Activated naive CD4-positive, alpha-beta T cell treated with anti-CD3 and anti-CD28 coated beads for 36 hours (primary cell): ENCODE measurements at regions not wholly inside any gene's neighbourhood (a gene's known extent, or its start where the extent isn't known, plus 50 kb on each side); places are given as distances from the start of the nearest gene placed in this dataset.

Experiments
- CTCF ChIA-PET: fragments of 350-600 bp; sonication (Branson Sonifier 250); formaldehyde crosslinking; loops from one replicate; lab custom pipeline; 2021; ENCODE audit warnings: antibody characterized with exemption; lab: Charles Lee
- DNase-seq: peaks from one replicate; pipeline ENCODE4 v3.0.0-alpha.2; 2020
- H3K27ac Mint-ChIP-seq: one replicate; pipeline ENCODE4 v1.8.0; 2021; ENCODE audit warnings: mild to moderate bottlenecking, mixed read lengths
- H3K27me3 Mint-ChIP-seq: one replicate; pipeline ENCODE4 v1.8.0; 2021; ENCODE audit warnings: low read depth, mixed read lengths
- H3K36me3 Mint-ChIP-seq: one replicate; pipeline ENCODE4 v1.8.0; 2021; ENCODE audit warnings: low read depth, mixed read lengths
- H3K4me1 Mint-ChIP-seq: one replicate; pipeline ENCODE4 v1.8.0; 2021; ENCODE audit warnings: low read depth, mixed read lengths
- H3K4me3 Mint-ChIP-seq: one replicate; pipeline ENCODE4 v1.8.0; 2021; ENCODE audit warnings: mild to moderate bottlenecking, moderate library complexity, mixed read lengths
- H3K9me3 Mint-ChIP-seq: one replicate; pipeline ENCODE4 v1.8.0; 2021; ENCODE audit warnings: mixed read lengths
- intact Hi-C: fragments of 100-400 bp; cut with micrococcal nuclease; formaldehyde crosslinking; loops from one replicate; pipeline ENCODE4 v1.15.1; 2023

DNA sequence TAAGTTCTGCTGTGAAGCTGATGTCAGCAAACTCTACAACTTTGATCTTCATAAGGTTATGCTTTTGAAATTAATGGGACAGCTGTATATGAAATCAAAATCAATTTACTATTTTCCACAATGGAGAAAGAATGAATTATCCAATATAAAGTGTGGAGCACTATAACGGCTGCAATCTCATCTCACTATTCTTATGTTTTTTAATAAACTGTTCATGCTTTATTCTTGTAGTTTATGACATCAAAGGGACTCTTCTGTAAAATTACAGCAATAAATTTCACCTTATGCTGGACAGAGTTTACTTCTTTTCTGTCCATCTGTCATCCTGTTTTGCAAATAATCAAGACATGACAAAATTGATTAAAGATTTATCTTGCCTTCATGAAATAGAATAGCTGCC is 192.5 kb downstream of the TECRL start:
- Mint-ChIP-seq H3K4me3 (no peak overlapping the region), H3K36me3 (no peaks in the 10 kb centered on the region), H3K4me1 (no peaks in the 10 kb centered on the region), H3K9me3 (peaks cover 7% of the 10 kb centered on the region), H3K27ac (no peak overlapping the region), H3K27me3 (no peaks in the 10 kb centered on the region)
- CTCF ChIA-PET: interaction anchor here (1.5 kb wide), 1 partner anchor 9 kb away, joined by 3 read pairs; no protein-coding TSS in a partner anchor
- no peak for DNase-seq
- intact Hi-C loops: no loop called here

DNA sequence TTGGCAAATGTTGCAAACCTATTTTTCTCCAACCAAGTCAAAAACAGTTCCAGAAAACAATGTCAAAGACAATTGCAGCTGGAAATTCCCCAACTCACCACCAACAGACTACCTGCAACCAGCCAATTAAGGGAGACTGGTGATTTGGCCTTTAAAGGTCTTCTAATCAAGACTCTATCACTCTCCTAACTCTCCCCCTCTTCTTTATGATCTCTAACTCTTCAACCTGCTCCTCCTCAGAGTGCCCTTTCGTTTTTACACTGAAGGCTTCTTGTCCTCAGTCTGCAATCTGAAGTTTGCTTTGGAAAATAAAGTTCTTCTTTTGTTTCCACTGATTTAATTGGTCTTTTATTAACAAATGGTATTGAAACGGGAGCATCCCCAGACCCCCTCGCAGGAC is 203.9 kb downstream of the TECRL start:
- intact Hi-C loops: no loop called here
- no peak overlapping the region for H3K4me3 Mint-ChIP-seq
- no peaks in the 10 kb centered on the region for H3K36me3 Mint-ChIP-seq
- no peaks in the 10 kb centered on the region for H3K27me3 Mint-ChIP-seq
- CTCF ChIA-PET: no interaction called here
- H3K4me1 Mint-ChIP-seq: no peaks in the 10 kb centered on the region
- H3K9me3 Mint-ChIP-seq: no peaks in the 10 kb centered on the region
- DNase-seq: no peak
- H3K27ac Mint-ChIP-seq: no peak overlapping the region

DNA sequence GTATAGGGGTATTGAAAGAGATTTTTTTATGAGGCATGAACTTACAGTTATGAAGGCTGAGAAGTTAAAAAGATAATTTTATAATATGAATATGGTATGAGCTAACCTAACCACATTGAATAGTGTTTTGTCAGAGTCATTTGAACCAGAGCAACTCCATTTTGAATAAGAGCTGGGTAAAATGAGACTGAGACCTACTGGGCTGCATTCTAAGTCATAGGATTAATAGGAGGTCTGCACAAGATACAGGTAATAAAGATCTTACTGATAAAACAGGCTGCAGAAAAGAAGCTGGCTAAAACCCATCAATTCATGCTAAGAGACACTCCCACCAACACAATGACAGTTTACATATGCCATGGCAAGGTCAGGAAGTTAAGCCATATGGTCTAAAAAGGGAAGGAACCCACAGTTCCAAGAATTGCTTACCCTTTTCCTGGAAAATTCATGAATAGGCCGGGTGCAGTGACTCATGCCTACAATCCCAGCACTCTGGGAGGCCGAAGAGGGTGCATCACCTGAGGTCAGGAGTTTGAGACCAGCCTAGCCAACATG is 209.2 kb downstream of the TECRL start:
- H3K27me3 Mint-ChIP-seq: no peaks in the 10 kb centered on the region

DNA sequence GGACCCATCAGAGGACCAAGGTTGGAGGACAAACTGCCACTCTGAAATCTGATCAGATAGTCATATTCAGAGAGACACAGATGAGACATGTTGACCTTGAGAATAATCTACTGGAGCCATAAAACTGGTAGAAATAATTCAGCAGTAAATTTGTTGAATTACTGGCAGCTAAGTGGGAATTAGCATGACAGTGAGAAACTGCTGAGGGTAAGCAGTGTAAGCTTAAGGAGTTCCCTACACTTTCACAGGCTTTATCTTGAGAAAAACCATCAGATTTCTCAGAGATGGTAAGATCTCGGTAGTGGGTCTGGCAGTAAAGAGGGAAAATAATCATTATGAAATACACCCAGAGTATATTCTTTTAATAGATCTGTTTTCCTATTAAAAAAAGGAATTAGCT is 213.7 kb downstream of the TECRL start:
- no peaks in the 10 kb centered on the region for H3K27me3 Mint-ChIP-seq
- CTCF ChIA-PET: no interaction called here
- H3K4me3 Mint-ChIP-seq: no peak overlapping the region
- peaks cover 4% of the 10 kb centered on the region for H3K9me3 Mint-ChIP-seq
- H3K36me3 Mint-ChIP-seq: no peaks in the 10 kb centered on the region
- no peaks in the 10 kb centered on the region for H3K4me1 Mint-ChIP-seq
- no peak for DNase-seq
- H3K27ac Mint-ChIP-seq: no peak overlapping the region
- intact Hi-C loops: no loop called here

More for the DNA sequence above, 209.2 kb downstream of the TECRL start:
- DNase-seq: no peak
- H3K4me3 Mint-ChIP-seq: no peak overlapping the region
- CTCF ChIA-PET: interaction anchor here (1.1 kb wide), 1 partner anchor 42 kb away, joined by 3 read pairs; no protein-coding TSS in a partner anchor
- H3K4me1 Mint-ChIP-seq: no peaks in the 10 kb centered on the region
- no peaks in the 10 kb centered on the region for H3K36me3 Mint-ChIP-seq
- H3K27ac Mint-ChIP-seq: no peak overlapping the region
- H3K9me3 Mint-ChIP-seq: peaks cover 4% of the 10 kb centered on the region
- intact Hi-C loops: no loop called here

DNA sequence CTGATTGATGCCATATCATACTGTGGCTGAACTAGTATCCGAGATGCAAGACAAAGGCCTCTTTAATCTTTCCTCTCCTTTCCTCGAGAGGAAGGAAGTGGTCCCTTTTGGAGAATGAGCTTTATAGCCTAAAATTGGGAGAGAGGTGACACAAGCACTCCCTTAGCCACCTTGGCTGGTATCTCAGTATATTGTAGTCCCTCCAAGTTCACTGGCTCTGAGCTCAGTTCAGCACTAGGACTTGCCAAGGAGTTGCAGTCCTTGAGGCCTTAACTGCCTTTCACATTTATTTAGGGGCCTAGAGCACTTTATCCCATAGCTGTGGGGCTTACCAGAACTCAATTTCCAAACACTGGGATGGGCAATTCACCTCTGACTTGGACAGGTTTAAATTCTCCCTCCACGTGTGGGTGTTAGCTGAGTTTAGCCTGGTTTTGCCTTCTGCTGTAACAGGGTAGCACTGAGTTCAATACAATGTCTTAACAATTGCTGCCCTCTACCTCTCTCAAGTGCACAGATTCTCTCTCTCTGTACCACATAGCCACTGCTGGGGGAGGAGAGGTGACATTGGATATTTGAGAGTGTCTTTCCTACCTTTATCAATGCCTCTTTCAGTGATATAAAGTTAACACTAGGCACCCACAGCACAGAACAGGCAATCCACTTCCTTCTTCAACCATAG is 216.4 kb downstream of the TECRL start:
- Mint-ChIP-seq H3K36me3 (no peaks in the 10 kb centered on the region), H3K27me3 (no peaks in the 10 kb centered on the region), H3K4me1 (no peaks in the 10 kb centered on the region), H3K4me3 (no peak overlapping the region), H3K9me3 (peaks cover 2% of the 10 kb centered on the region), H3K27ac (no peak overlapping the region)
- no peak for DNase-seq
- intact Hi-C loops: no loop called here
- CTCF ChIA-PET: no interaction called here

DNA sequence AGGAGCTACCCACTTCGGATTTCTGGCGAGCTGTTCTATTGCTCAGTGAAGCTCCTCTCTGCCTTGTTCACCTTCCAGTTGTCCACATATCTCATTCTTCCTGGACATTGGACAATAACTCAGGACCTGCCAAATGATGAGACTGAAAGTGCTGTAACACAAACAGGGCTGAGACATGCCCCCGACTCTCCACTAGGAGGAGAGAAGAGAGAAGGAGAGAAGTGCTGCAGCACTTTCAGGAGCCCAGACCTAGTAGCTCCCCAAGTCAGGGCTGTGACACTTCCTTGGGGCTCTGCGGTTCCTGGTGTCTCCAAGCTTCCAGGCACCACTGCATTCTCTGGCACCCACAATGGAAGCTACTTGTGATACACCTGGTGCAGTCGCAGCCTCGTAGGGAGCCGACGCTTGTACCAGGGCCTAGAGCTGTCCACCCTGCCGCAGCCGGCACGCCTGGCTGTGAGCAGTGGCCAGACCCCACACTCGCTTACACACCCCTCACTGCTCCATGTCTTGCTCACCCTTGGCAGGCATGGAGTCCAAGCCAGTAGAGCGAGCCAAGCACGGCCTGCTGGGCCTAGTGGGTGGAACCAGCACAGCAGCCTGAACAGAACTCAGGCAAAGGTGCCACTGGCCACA is 234.9 kb downstream of the TECRL start:
- Mint-ChIP-seq H3K27me3 (no peaks in the 10 kb centered on the region), H3K4me3 (no peak overlapping the region), H3K36me3 (no peaks in the 10 kb centered on the region), H3K4me1 (no peaks in the 10 kb centered on the region), H3K27ac (no peak overlapping the region), H3K9me3 (no peaks in the 10 kb centered on the region)
- intact Hi-C loops: no loop called here
- no peak for DNase-seq
- CTCF ChIA-PET: no interaction called here

DNA sequence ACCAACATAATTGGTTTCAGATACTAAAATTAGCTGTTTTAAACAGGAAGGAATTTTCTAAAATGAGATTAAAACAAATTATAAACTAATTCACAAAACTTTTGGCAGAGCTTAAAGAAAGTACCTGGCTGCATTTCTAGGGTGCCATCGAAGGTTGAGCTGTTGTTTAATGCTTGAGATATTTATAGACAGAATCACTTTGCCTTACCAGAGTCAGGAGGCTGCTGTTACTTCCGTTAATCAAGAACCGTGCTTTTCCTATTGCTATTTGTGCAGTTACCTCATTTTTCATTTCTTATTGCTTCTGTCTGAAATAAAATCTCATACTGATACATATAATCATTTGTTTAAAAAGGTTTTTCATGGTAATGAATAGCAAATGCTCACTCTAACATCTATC is 242.9 kb downstream of the TECRL start:
- Mint-ChIP-seq H3K4me1 (no peaks in the 10 kb centered on the region), H3K9me3 (no peaks in the 10 kb centered on the region), H3K27me3 (no peaks in the 10 kb centered on the region), H3K4me3 (no peak overlapping the region), H3K27ac (no peak overlapping the region), H3K36me3 (no peaks in the 10 kb centered on the region)
- intact Hi-C loops: no loop called here
- CTCF ChIA-PET: interaction anchor here (0.8 kb wide), 1 partner anchor 373 kb away, joined by 3 read pairs; no protein-coding TSS in a partner anchor
- DNase-seq: no peak

DNA sequence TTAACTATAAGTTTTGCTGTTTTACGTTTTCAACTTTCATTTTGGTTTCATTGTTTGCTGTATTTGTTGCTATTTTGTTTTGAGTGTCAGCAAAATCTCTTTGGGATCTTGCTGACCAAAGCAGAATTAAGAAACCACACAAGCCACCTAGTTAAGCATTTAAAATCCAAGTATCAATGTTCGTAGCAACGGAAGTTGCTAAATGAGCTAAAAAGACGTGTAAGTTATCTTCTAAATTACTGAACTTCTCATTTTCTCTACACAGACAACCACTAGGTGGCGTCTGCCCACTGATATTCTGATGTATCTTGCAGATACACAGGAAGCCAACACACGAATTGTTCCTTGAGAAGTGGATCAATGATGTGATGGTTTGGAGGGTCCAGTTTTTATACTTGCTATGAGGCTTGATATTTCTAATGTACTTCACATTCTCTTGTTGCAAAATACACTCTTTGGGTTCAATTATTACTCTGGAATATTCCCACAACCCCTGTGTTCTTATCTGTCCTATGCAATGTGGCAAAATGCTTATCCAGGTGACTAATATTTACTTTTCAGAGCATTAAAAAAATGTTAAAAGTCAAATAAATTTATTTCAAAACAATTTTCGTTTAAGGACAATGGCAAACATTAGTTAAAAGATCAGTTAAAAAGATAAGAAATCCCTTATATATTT is 250.5 kb downstream of the TECRL start:
- H3K27me3 Mint-ChIP-seq: no peaks in the 10 kb centered on the region
- intact Hi-C loops: loop anchor here (1.0 kb wide), 2 partner anchors 381 to 427 kb away; no protein-coding TSS in a partner anchor
- CTCF ChIA-PET: interaction anchor here (0.7 to 1.0 kb wide), 3 partner anchors 8 to 380 kb away, joined by 3 to 5 read pairs (median 4); no protein-coding TSS in a partner anchor
- H3K4me3 Mint-ChIP-seq: no peak overlapping the region
- H3K9me3 Mint-ChIP-seq: no peaks in the 10 kb centered on the region
- H3K4me1 Mint-ChIP-seq: no peaks in the 10 kb centered on the region
- DNase-seq: peak; percentile 71
- no peak overlapping the region for H3K27ac Mint-ChIP-seq
- no peaks in the 10 kb centered on the region for H3K36me3 Mint-ChIP-seq

DNA sequence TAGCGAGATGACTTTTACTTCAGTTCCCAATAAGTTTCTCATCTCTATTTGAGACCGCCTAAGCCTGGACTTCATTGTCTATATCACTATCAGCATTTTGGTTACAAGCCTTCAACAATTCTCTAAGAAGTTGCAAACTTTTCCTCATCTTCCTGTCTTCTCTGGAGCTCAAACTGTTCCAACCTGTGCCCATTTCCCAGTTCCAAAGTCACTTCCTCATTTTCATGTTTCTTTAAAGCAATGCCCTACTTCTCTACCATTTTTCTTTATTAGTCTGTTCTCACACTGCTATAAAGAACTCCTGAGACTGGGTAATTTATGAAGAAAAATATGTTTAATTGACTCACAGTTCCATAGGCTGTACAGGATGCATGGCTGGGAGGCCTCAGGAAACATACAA is 251.9 kb downstream of the TECRL start:
- CTCF ChIA-PET: no interaction called here
- Mint-ChIP-seq H3K4me1 (no peaks in the 10 kb centered on the region), H3K36me3 (no peaks in the 10 kb centered on the region), H3K27me3 (no peaks in the 10 kb centered on the region), H3K27ac (no peak overlapping the region), H3K4me3 (no peak overlapping the region), H3K9me3 (no peaks in the 10 kb centered on the region)
- intact Hi-C loops: no loop called here
- DNase-seq: no peak

DNA sequence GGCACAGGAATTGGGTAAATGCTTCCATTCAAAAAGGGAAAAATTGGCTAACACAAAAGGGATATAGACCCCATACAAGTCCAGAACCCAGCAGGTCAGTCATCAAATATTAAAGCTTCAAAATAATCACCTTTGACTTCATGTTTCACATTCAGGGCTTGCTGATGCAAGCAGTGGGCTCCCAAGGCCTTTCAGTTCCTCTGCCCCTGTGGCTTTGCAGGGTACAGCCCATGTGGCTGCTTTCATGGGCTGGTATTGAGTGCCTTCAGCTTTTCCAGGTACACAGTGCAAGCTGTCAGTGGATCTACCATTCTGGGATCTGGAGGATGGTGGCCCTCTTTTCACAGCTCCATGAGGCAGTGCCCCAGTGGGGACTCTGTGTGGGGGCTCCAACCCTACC is 253.0 kb downstream of the TECRL start:
- CTCF ChIA-PET: interaction anchor here (1.0 kb wide), 1 partner anchor 8 kb away, joined by 3 read pairs; no protein-coding TSS in a partner anchor
- H3K36me3 Mint-ChIP-seq: no peaks in the 10 kb centered on the region
- no peaks in the 10 kb centered on the region for H3K27me3 Mint-ChIP-seq
- no peak overlapping the region for H3K4me3 Mint-ChIP-seq
- intact Hi-C loops: no loop called here
- DNase-seq: no peak
- no peaks in the 10 kb centered on the region for H3K4me1 Mint-ChIP-seq
- no peak overlapping the region for H3K27ac Mint-ChIP-seq
- no peaks in the 10 kb centered on the region for H3K9me3 Mint-ChIP-seq

DNA sequence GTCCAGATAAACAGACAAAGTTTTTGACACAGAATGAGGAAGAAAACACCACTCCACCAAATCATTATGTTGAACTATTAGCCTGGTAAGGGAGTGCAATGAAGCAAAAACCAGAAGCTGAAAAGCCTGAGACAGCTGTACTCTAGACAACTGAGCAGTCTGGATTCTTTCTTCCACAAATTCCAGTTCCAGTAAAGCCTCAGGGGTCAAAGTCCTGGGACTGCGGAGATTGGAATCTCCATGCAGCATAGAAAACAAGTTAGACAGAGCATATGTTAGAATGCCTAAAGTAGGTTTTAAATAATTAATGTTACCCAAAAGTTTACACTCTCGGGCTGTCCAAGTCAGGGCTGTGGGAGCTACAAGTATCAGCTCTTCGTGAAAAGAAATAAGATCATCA is 263.2 kb downstream of the TECRL start:
- Mint-ChIP-seq H3K36me3 (no peaks in the 10 kb centered on the region), H3K4me3 (no peak overlapping the region)
- CTCF ChIA-PET: no interaction called here

DNA sequence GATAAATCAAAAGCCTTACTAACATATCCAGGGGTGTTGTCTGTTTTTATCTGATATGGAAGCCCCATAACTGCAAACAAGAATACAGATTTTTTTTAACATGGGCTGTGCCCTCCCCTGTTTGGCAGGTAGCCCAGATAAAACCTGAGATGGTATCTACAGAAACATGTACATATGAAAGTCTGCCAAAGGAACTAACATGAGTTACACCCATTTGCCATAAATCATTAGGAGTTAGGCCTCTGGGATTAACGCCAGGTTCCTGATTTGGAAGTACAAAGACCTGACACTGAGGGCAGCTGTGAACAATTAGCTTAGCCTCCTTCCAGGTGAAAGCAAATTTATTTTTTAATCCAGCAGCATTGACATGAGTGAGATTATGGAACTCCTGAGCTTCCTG is 264.3 kb downstream of the TECRL start:
- no peak overlapping the region for H3K27ac Mint-ChIP-seq
- CTCF ChIA-PET: no interaction called here
- intact Hi-C loops: no loop called here
- H3K4me1 Mint-ChIP-seq: no peaks in the 10 kb centered on the region
- H3K4me3 Mint-ChIP-seq: no peak overlapping the region
- DNase-seq: no peak
- peaks cover 28% of the 10 kb centered on the region for H3K9me3 Mint-ChIP-seq
- H3K36me3 Mint-ChIP-seq: no peaks in the 10 kb centered on the region
- no peaks in the 10 kb centered on the region for H3K27me3 Mint-ChIP-seq

More for the DNA sequence above, 263.2 kb downstream of the TECRL start:
- intact Hi-C loops: no loop called here
- no peak for DNase-seq
- Mint-ChIP-seq H3K27ac (no peak overlapping the region), H3K9me3 (peaks cover 25% of the 10 kb centered on the region), H3K27me3 (no peaks in the 10 kb centered on the region), H3K4me1 (no peaks in the 10 kb centered on the region)
